Tibial artery (tissue), 4 donors: ENCODE measurements at regions not wholly inside any gene's neighbourhood (a gene's known extent, or its start where the extent isn't known, plus 50 kb on each side); places are given as distances from the start of the nearest gene placed in this dataset.

Experiments
- DNase-seq, 2 donors: peaks; one replicate each; pipeline ENCODE4 v3.0.0-alpha.2; 2019
- H3K27ac ChIP-seq, 2 donors: fragments of 200-600 bp; sonication (generic) in 1 of 2; 1 replicate in 1 of 2; 2 replicates in 1 of 2; pipeline ENCODE4 v1.5.1; 2018 to 2019; ENCODE audit warnings: mild to moderate bottlenecking in 1 of 2
- H3K27me3 ChIP-seq, 2 donors: fragments of 200-600 bp; sonication (generic) in 1 of 2; one replicate each; pipeline versions ENCODE4 v1.5.1 to v1.6.0; 2016 to 2019
- H3K36me3 ChIP-seq, 3 donors: fragments of 200-600 bp; sonication (generic) in 2 of 3; one replicate each; pipeline ENCODE4 v1.5.1; 2016 to 2019; ENCODE audit warnings: mild to moderate bottlenecking in 2 of 3
- H3K4me1 ChIP-seq, 4 donors: fragments of 200-600 bp; sonication (generic) in 2 of 4; 1 replicate in 3 of 4; 2 replicates in 1 of 4; pipeline ENCODE4 v1.5.1; 2016 to 2019
- H3K4me3 ChIP-seq, 2 donors: fragments of 200-600 bp; sonication (generic) in 1 of 2; 1 replicate in 1 of 2; 2 replicates in 1 of 2; pipeline ENCODE4 v1.5.1; 2018 to 2019; ENCODE audit warnings: mild to moderate bottlenecking in 2 of 2
- H3K9me3 ChIP-seq, 3 donors: fragments of 200-600 bp; sonication (generic) in 1 of 3; one replicate each; pipeline ENCODE4 v1.5.1; 2016 to 2019
- intact Hi-C: fragments of 100-400 bp; cut with DNase I; formaldehyde crosslinking; loops from one replicate; pipeline ENCODE4 v1.15.0; 2023; ENCODE audit warnings: low total_unique reads
- TF ChIP-seq, protein P1 (sequence below), 2 experiments: fragments of 200-600 bp in 1 of 2; fragments of 450-650 bp in 1 of 2; IDR thresholded peaks; one replicate each; pipeline ENCODE4 v1.5.1; 2017 to 2019; ENCODE audit warnings: antibody characterized with exemption in 2 of 2, mild to moderate bottlenecking in 1 of 2, moderate library complexity in 1 of 2

DNA sequence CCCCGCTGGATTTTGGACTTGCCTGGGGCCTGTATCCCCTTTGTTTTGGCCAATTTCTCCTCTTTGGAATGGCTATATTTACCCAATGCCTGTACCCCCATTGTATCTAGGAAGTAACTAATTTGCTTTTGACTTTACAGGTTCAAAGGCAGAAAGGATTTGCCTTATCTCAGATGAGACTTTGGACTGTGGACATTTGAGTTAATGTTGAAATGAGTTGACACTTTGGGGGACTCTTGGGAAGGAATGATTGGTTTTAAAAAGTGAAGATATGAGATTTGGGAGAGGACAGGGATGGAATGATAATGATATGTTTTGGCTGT lies 1220.3 kb upstream of the CITED2 start:
- H3K9me3 ChIP-seq: no peaks in the 10 kb centered on the region
- no peak overlapping the region for H3K27ac ChIP-seq
- TF ChIP-seq, protein P1, sequence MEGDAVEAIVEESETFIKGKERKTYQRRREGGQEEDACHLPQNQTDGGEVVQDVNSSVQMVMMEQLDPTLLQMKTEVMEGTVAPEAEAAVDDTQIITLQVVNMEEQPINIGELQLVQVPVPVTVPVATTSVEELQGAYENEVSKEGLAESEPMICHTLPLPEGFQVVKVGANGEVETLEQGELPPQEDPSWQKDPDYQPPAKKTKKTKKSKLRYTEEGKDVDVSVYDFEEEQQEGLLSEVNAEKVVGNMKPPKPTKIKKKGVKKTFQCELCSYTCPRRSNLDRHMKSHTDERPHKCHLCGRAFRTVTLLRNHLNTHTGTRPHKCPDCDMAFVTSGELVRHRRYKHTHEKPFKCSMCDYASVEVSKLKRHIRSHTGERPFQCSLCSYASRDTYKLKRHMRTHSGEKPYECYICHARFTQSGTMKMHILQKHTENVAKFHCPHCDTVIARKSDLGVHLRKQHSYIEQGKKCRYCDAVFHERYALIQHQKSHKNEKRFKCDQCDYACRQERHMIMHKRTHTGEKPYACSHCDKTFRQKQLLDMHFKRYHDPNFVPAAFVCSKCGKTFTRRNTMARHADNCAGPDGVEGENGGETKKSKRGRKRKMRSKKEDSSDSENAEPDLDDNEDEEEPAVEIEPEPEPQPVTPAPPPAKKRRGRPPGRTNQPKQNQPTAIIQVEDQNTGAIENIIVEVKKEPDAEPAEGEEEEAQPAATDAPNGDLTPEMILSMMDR (IDR thresholded peaks at IDR 0.05): no peak
- DNase-seq: no peak
- H3K36me3 ChIP-seq: no peaks in the 10 kb centered on the region
- peaks cover 0 to under 1% (median 0%) of the 10 kb centered on the region in 4 donors for H3K4me1 ChIP-seq
- no peaks in the 10 kb centered on the region for H3K27me3 ChIP-seq
- intact Hi-C loops: no loop called here
- no peak overlapping the region for H3K4me3 ChIP-seq

DNA sequence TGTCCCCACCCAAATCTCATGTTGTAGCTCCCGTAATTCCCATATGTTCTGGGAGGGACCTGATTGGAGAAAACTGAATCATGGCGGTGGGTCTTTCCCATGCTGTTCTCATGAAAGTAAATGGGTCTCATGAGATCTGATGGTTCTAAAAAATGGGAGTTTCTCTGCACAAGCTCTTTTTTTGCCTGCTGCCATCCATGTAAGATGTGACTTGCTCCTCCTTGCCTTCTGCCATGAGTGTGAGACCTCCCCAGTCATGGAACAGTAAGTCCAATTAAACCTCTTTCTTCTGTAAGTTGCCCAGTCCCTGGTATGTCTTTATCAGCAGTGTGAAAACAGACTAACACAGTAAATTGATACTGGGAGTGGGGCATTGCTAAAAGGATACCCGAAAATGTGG lies 1218.4 kb upstream of the CITED2 start:
- no peaks in the 10 kb centered on the region for H3K4me1 ChIP-seq
- intact Hi-C loops: no loop called here
- TF ChIP-seq, protein P1 (IDR thresholded peaks at IDR 0.05): no peak
- no peak overlapping the region for H3K27ac ChIP-seq
- H3K27me3 ChIP-seq: no peaks in the 10 kb centered on the region
- no peaks in the 10 kb centered on the region for H3K9me3 ChIP-seq
- H3K36me3 ChIP-seq: no peaks in the 10 kb centered on the region
- H3K4me3 ChIP-seq: no peak overlapping the region
- no peak for DNase-seq

DNA sequence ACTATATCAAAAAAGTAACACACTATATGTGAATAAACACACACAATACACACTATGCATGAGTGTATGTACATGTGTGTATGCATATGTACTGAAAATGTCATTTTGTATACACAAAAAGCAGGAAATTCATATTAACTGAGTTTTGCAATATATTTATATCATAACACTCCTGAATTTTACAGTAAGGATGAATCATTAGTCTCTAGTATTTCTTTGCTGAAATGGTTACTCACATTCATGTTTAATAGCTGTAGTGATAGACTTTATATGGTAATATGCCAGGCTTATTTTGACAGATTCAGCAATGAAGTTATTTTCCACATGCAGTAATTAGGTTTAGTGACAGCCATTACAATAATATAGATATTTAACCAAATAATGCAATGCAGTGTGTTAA lies 1216.2 kb upstream of the CITED2 start:
- DNase-seq: no peak
- intact Hi-C loops: no loop called here
- Histone ChIP-seq H3K4me3 (no peak overlapping the region), H3K4me1 (no peaks in the 10 kb centered on the region), H3K27ac (no peak overlapping the region), H3K27me3 (no peaks in the 10 kb centered on the region), H3K36me3 (no peaks in the 10 kb centered on the region), H3K9me3 (no peaks in the 10 kb centered on the region)
- TF ChIP-seq, protein P1 (IDR thresholded peaks at IDR 0.05): no peak

DNA sequence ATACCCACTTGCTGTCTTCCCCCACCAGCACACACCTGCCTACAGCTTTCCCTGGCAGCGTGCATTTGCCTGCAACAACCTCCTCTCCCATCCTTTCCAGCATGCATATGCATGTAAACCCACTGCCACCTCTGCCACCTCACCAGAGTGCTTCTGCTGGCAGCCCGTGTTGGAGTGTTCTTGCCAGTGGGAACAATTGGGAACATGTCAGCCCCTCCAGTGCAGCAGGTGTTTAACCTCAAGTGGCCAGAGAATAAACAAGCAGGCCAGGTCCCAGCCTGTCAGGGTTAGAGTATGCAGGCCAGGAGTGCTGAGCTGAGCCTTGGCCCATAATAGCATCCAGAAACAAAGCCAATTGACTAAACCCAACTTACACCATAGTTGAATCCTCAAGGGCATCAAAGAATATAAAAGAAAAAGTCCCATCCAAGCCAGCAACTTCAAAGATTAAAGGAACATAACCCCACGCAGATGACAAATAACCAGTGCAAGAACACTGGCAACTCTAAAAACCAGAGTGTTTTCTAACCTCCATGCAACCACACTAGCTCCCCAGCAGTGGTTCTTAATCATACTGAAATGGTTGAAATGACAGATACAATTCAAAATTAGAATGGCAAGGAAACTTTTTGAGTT lies 1212.1 kb upstream of the CITED2 start:
- Histone ChIP-seq H3K4me3 (no peak overlapping the region), H3K9me3 (no peaks in the 10 kb centered on the region), H3K27ac (no peak overlapping the region), H3K36me3 (no peaks in the 10 kb centered on the region), H3K4me1 (no peaks in the 10 kb centered on the region), H3K27me3 (no peaks in the 10 kb centered on the region)
- intact Hi-C loops: no loop called here
- TF ChIP-seq, protein P1 (IDR thresholded peaks at IDR 0.05): no peak
- DNase-seq: no peak

DNA sequence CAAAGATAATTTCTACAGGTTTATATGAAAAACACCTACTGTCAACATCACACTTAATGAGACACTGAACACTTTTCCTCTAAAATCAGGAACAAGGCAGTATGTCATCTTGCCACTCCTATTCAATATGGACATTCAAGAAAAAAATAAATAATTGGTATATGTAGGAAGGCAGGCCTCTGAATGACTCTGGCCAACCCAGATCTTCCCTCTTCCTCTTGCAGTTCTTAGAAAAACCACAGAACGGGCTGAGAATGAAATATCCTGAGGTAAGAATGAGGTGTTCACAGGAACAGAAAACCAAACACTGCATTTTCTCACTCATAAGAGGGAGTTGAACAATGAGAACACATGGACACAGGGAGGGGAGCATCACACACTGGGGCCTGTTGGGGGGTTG lies 1207.2 kb upstream of the CITED2 start:
- Histone ChIP-seq H3K4me1 (no peaks in the 10 kb centered on the region), H3K27me3 (no peaks in the 10 kb centered on the region), H3K4me3 (no peak overlapping the region), H3K27ac (no peak overlapping the region), H3K9me3 (no peaks in the 10 kb centered on the region), H3K36me3 (no peaks in the 10 kb centered on the region)
- TF ChIP-seq, protein P1 (IDR thresholded peaks at IDR 0.05): no peak
- intact Hi-C loops: no loop called here
- no peak for DNase-seq

DNA sequence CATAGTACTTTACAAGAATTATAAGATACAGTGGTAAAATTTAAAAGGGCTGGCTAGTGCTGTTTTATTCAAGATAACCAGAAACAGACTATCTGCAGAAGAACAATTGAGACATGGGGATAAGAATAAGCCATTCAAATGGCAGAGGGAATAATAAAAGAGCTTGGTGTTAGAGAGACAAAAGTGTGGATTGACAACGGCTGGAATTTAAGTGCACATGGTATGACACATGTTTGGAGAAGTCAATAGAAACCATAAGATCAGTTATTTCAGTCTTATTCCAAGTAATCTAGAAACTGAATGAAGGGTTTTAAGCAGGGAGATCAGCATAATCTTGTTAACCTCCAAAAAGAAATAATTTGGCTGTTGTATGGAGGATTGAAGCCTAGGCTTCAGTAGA lies 1205.5 kb upstream of the CITED2 start:
- intact Hi-C loops: no loop called here
- H3K4me3 ChIP-seq: no peak overlapping the region
- no peak overlapping the region for H3K27ac ChIP-seq
- TF ChIP-seq, protein P1 (IDR thresholded peaks at IDR 0.05): no peak
- no peaks in the 10 kb centered on the region for H3K36me3 ChIP-seq
- no peaks in the 10 kb centered on the region for H3K9me3 ChIP-seq
- no peaks in the 10 kb centered on the region for H3K4me1 ChIP-seq
- DNase-seq: no peak
- H3K27me3 ChIP-seq: no peaks in the 10 kb centered on the region
